Embryonic facial prominence (tissue), 1 donor: ENCODE measurements at regions not wholly inside any gene's neighbourhood (a gene's known extent, or its start where the extent isn't known, plus 50 kb on each side); places are given as distances from the start of the nearest gene placed in this dataset.
A peak's percentile ranks its signal among the peaks of the same experiment; 100 is the strongest.

Experiments
- DNase-seq: peaks from one replicate; pipeline ENCODE4 v3.0.0-alpha.2; 2016; ENCODE audit errors: extremely low spot score

GRCh38 chr1:2916706-2917105 lies 104.6 kb upstream of the ACTRT2 start:
- DNase-seq = no peak

GRCh38 chr1:2917284-2917683 lies 104.0 kb upstream of the ACTRT2 start:
- DNase-seq = no peak

- DNase-seq = no peak
These were observed 102.8 kb upstream of the ACTRT2 start for GRCh38 chr1:2918441-2918840.

DNA sequence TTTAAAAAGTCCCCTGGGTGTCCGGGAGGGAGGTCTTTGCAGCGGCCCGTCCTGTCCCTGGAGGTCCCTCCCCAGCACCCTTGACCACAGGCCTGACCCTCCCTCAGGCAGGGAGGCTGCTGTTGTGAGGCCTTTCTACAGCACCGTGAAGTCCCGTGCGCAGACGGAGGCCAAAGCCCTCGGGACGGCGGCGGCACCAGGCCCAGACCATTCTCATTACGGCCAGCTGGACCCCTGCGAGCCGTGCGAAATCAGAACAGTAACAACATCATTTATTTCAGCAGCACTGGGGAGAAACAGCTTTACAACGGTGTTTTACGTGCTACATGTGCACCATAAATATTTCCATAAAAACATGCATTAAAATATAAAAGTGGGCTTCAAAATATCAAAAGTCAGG lies 101.4 kb upstream of the ACTRT2 start:
- no peak for DNase-seq

GRCh38 chr1:2920421-2921015 lies 100.7 kb upstream of the ACTRT2 start:
- DNase-seq = no peak

- DNase-seq = no peak
These were observed 99.1 kb upstream of the ACTRT2 start for GRCh38 chr1:2921970-2922686.

GRCh38 chr1:2923351-2923750 lies 97.9 kb upstream of the ACTRT2 start:
- no peak for DNase-seq

DNA sequence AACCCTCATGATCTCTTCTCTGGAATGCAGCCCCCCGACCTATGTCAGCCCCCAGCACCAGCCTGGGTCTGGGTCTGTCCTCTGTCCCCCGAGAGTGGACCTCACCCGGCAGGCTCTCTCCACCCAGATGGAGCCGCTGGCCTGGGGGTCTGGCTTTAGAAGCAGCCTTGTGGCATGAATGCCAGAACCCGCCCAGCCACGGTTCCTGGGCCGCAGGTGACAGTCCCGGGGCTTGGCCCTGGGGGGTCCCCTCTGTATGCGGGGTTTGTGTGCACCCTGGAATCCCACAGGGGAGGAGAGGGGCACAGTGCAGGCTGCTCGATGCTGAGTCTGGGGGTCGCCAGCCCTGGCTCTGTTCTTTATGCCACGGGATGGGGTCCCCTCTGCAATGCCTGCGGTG lies 96.0 kb upstream of the ACTRT2 start:
- no peak for DNase-seq

GRCh38 chr1:2925918-2926317 lies 95.3 kb upstream of the ACTRT2 start:
- no peak for DNase-seq

GRCh38 chr1:2926447-2927055 lies 94.7 kb upstream of the ACTRT2 start:
- DNase-seq = no peak

DNA sequence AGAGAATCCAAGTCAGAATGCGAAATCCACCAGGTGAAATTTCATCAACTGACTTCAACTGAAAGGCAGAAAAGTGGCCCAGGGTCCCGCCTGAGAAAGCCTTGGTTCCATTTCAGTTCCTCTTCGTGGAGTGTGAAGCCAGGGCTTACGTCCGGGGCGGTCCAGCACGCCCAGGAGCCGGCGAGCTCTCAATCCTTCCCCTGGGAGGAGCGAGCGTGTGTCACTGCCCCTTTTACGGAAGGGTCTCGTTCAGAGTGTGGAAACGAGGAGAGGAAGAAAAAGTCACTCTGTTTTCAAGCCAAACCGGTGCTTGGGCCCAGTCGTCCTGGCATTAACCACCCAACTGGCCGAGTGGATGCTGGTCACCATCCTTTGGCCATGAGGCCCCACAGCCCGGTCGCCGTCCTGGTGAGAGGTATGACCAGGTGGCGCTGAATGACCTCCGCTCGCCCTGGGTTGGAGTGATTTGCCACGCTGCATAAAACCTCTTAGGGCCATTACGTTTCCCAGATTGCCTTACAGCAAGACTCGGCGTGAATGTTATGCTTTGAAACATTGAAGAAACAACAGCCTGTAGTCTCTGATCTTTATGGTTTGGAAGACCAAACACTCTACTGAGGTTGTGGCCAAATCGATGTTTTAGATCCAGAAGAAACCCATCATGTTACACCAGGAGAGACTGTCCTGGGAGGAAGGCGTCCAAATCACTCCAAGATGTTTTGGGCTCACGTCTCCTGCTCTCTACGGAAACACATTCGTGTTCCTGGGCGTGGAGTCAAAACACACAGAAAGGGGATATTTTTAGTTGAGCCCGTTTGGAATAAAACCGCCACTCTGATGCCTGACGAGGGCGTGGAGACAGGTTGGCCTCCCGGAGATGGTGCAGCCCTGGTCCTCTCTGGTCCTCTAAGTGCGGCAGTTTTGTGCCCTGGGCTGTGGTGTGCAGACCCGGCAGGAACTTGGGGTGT lies 93.6 kb upstream of the ACTRT2 start:
- peak; percentile 31 for DNase-seq

GRCh38 chr1:2928366-2929325 lies 92.6 kb upstream of the ACTRT2 start:
- DNase-seq = no peak

DNA sequence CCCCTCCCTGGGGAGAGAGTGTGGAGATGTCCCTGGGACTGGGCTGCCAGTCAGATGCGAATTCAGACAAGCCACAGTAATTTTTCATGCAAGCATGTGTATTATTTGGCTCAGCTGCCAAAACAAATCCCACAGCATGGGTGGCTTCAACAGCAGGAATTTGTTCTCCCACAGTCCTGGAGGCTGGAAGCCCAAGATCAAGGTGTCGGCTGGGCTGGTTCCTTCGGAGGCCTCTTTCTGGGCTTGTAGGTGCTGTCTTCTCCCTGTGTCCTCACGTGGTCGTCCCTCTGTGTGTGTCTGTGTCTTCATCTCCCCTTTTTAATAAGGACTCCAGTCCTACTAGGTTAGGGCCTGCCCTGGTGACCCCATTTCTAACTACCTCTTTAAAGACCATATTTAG lies 91.9 kb upstream of the ACTRT2 start:
- no peak for DNase-seq

DNA sequence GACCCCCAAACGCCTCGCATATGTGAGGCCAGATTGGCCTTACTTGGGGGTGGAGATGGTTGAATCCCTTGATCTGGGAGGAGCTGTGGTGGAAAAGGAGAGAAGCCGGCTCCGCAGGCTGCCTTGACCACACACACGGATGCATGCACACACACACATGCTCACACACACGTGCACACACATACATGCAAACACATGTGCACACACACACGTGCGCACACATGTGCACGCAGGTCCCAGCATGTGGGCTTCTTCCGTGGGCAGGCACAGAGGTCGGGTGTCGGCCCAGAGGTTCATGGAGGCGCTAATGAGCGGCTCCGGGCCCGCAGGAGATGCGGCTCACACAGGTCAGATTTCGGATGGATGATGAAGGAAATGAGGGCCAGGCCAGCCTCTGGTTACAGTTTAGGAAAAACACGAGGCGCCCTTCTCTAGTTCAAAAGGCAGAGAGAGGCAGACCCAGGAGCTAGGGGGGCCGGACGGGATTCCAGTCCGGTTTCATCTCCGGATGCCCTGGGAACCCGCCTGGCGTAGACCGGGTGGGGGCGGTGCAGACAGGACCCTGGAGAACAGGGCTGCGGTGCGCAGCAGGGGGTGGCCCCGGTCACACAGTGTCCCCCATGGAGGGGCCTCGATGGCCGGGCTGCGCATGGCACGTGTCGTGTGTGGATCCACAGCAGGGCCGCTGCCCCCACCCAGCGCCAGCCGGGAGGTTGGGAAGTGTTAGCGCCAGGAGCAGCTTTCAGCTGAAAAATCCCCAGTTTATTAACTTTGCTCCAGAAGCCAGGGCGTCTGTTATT lies 91.1 kb upstream of the ACTRT2 start:
- no peak for DNase-seq

DNA sequence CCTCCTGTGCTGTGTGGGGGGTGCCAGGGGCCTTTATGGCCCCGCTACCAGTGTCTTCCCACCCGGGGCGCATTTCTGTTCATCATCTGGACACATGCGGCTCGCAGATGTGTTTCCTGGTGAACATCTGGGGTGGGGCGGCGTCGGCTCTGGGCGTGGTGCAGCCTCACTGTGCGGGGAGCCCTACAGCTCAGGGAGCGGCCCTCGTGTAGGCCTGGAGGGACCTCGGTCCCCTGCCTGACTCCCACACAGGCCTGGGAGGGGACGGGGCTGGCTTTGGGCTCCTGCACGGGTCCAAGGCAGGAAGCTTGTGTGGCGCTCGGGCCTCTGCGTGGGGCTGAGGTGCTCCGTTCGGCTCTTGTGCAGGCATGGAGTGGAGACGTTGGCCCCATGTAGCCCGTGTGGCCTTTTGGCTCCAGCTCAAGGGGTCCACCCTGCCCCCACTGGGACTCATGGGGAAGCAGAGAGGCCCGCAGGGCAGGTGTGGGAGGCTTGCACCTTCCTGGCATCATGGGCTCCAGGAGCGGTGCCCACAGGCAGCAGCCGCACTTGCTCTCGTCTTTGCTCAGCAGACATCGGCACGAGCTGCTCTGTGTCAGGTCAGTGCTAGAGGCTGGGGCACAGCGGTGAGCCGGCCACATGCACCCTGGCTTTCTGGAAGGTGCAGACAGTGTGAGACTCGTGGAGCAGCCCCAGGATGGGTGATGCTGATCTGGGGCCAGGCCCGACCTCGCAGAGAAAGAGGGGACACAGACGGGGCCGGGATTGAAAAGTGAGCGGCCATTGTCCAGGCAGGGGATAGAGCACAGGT lies 90.1 kb upstream of the ACTRT2 start:
- DNase-seq = no peak

GRCh38 chr1:2931724-2932401 lies 89.4 kb upstream of the ACTRT2 start:
- no peak for DNase-seq

GRCh38 chr1:2932671-2933350 lies 88.5 kb upstream of the ACTRT2 start:
- no peak for DNase-seq
